ENCODE measurements at regions not wholly inside any gene's neighbourhood (a gene's known extent, or its start where the extent isn't known, plus 50 kb on each side); places are given as distances from the start of the nearest gene placed in this dataset.

- no peak for DNase-seq
These were observed 1237.8 kb downstream of the SLITRK5 start for GRCh38 chr13:88908961-88909441.

DNA sequence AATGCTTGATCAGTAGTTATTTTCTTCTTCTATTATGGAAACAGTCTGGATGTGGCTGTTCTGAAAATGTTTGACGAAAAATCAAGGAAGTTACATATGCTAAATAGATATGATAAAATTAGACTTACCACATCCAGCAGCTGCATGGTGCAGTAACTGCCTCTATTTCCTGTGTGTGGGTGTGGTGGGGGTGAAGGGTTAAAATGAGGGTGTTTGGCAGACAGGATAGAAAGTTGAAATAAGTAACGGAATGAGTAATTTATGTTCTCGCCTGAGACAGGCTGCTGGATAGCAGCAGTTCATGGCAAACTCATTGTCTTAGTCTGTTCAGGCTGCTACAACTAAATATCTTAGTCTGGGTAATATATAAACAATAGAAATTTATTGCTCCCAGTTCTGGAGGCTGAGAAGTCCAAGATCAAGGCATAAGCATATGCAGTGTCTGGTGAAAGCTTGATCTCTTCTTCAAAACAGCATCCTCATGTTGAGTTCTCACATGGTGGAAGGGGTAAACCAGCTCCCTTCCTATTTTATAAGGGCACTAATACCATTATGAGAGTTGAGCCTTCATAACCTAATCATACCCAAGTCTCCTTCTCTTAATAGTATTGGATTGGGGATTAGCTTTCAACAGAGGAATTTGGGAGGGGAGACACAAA lies 1248.9 kb downstream of the SLITRK5 start:
- DNase-seq = no peak

GRCh38 chr13:88925954-88926353 lies 1254.8 kb downstream of the SLITRK5 start:
- no peak for DNase-seq

DNA sequence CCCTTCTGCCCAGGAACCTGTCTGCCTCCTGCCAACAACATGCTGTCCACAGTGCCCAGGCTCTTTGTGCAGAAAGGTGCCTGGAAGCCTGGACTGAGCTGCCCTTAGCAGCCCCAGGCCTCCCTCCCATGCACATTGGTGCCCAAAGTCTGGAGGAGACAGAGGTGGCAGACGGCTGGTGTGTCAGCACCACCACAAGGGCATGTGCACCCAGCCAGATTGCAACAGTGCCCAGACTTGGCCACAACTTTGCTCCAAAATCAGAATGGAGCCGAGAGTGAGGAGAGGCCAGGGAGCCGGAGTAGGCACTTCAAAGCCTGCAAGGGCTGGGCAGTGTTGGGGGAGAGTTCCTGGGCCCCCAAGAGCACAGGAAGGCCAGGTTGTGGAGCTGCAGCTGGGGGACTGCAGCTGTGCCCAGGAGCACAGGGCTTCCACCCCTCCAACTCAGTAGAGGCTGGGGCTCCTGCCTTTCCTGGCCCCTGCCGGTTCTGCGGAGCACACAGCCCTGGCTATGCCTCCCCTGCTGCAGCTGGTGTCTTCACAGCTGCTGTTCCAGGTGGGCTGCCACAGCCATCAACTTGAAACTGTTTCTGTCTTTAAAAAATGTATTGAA lies 1255.8 kb downstream of the SLITRK5 start:
- no peak for DNase-seq

DNA sequence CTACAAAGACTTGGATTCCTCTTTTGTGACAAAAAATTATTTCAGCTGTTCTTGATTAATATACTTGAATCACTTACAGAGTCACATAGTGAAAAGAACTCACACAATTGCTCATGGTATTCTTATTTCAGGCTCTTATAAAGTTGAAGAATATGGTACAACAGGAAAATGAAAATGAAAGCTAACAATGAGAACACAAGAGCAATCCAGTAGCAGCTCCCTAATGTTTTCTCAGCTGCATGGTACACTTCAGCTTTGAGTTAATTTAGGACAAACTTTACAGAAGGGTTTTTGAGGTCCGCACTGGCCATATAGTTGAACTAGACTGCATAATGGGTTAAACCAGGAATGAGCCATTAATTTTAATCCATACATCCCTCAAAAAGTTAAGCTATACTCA lies 1261.8 kb downstream of the SLITRK5 start:
- no peak for DNase-seq

GRCh38 chr13:88937384-88937783 lies 1266.2 kb downstream of the SLITRK5 start:
- DNase-seq = no peak

- no peak for DNase-seq
These were observed 1274.6 kb downstream of the SLITRK5 start for GRCh38 chr13:88945793-88946192.

GRCh38 chr13:88948501-88948900 lies 1277.3 kb downstream of the SLITRK5 start:
- DNase-seq = no peak

- DNase-seq = no peak
These were observed 1287.7 kb downstream of the SLITRK5 start for GRCh38 chr13:88958821-88959220.

DNA sequence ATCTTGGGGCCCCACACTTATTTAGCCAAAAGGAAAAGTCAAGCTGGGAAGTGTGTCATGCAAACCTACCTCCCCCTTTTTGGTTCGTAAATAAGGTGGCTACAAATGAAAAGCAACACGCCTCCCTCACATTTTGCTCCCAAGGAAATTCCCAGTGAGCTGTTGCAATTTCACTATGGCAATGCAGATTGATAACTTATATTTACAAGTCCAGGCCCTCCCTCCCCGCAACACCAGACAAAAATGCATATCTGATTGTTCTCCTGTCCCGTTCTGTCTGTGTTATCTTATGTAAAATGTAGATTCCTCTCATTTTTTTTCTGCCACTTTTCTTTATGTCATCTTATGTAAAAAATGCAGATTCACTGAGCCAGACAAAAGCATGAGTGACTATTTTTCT lies 1305.3 kb downstream of the SLITRK5 start:
- no peak for DNase-seq

DNA sequence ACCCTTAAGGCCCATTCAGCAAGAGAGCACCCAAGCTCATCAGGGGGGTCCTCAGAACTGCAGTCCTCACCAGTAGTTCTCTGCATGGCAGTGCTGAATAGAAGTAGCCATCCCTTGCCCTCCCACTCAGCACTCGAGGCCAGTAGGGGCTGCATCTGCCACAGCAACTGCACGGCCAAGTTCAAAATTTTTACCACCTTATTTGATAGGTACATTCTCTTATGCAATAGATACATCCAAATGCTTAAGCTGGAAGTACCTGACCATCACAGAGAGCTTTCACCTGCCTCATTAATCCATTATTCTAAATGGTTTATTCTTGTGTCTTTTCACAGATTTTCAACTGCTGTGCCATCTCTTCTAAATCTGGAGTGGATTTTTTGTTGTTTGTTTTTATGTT lies 1307.4 kb downstream of the SLITRK5 start:
- no peak for DNase-seq

- DNase-seq = no peak
These were observed 1308.4 kb downstream of the SLITRK5 start for GRCh38 chr13:88979465-88980175.

GRCh38 chr13:89003656-89004055 lies 1332.5 kb downstream of the SLITRK5 start:
- DNase-seq = no peak

GRCh38 chr13:89011615-89012014 lies 1340.4 kb downstream of the SLITRK5 start:
- no peak for DNase-seq

DNA sequence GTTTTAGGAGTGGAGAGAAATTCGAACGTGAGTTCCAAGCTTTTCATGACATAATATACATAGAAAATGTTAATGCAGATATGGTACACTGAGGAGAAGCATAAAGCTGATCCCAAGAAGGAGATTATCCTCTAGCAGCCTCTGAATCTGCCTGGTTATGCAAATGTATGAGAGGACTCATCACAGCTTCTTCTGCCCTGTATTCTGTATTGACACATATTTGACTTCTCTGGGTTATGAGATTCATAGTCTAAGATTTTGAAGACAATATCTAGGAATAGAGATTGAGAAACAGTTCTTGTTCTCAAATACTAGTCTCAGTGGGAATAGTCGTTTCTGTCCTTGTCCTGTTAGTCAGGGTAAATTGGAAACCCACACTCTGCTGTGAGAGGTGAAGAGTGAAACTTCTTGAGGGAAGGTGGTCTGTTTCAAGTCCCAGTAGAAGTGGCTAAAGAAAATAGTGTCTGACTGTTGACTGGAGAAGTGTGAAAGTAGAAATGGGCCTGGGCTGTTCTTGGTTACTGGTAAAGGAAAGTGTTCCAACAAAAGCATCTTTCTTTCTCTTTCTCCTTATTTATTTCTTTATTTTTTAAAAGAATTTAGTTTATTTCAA lies 1356.6 kb downstream of the SLITRK5 start:
- no peak for DNase-seq

DNA sequence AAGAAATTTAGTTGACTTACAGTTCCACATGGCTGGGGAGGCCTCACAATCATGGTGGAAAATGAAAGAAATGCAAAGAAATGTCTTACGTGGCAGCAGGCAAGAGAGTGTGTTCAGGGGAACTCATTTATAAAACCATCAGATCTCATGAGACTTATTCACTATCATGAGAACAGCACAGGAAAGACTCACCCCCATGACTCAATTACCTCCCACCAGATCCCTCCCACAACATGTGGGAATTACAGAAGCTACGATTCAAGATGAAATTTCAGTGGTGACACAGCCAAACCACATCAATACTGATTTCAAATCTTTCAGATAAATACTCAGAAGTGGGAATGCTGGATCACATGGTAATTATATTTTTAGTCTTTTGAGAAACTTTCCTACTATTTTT lies 1357.9 kb downstream of the SLITRK5 start:
- DNase-seq = no peak

- no peak for DNase-seq
These were observed 1362.8 kb downstream of the SLITRK5 start for GRCh38 chr13:89034015-89034414.

DNA sequence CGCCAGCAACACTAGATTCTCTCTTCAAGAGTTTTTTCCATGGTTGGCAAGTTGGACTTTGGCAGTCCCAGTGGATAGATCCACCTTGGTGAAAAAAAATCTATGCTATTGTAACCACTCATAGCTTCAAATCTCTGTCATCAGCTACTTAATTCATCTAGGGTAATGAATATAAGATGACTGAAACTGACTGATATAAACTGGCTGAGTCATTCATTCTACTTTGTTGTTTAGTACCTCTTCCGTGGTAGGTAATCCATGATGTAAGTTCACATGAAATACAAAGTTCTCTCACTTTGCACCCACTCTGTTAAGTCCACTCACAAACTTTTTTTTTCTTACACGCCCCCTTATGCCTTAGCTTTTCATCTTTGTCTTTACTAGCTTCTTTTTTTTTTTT lies 1381.5 kb downstream of the SLITRK5 start:
- no peak for DNase-seq

DNA sequence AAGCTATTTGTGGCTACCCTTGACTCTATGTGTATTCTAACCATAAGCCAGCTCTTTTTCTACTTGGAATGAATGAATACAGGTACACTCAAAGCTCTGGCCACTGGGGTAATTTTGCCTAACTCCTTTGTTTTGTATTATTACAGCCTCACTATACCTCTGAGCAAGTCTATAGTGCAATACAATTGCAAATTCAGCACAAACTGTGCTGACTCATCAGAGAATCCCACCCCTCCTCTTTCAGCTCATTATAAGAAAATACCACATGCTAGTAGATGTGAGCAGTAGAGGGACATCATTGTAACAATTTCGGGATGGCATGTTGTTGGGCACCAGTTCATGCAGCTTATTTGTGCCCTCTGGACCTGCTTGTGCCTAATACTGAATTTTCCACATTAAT lies 1382.2 kb downstream of the SLITRK5 start:
- DNase-seq = no peak

DNA sequence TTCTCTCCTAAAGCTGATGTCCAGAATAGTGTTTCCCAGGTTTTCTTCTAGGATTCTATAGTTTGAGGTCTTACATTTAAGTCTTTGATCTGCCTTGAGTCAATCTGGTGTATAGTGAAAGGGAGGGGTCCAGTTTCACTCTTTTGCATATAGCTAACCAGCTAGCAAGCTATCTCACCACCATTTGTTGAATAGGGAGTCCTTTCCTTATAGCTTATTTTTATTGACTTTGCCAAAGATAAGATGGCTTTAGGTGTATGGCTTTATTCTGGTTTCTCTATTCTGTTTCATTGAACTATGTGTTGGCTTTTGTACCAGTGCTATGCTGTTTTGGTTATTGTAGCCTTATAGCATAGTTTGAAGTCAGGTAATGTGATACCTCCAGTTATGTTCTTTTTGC lies 1386.1 kb downstream of the SLITRK5 start:
- DNase-seq = no peak

DNA sequence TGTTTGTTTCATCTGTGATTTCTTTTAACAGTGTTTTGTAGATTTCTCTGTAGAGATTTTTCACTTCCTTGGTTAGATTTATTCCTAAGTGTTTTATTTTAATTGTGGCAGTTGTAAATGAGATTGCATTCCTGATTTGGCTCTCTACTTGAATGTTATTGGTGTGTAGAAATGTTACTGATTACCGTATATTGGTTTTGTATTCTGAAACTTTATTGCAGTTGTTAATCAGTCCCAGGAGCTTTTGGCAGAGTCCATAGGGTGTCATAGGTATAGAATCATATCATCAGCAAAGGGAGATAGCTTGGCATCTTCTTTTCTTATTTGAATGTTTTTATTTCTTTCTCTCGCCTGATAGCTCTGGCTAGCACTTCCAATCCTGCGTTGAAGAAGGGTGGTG lies 1386.7 kb downstream of the SLITRK5 start:
- DNase-seq = no peak

DNA sequence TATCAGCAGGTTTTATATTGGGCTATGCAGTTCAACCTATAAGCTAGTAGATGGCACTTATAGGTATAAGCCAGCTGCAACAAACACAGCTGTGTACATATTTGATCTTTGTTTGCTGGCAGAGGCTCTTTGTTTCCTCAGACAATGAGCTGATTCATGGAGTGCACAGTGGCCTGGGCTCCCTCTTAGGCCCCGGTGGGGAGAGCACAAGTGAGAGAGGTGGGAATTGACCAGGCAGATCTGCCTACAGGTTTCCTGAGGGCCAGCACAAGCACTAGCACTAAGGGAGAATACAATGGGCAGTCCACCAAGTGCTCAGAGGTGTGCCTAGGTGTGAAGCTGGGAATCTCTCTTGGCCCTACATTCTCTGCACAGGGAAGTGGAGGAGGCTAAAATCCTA lies 1390.7 kb downstream of the SLITRK5 start:
- DNase-seq = no peak

DNA sequence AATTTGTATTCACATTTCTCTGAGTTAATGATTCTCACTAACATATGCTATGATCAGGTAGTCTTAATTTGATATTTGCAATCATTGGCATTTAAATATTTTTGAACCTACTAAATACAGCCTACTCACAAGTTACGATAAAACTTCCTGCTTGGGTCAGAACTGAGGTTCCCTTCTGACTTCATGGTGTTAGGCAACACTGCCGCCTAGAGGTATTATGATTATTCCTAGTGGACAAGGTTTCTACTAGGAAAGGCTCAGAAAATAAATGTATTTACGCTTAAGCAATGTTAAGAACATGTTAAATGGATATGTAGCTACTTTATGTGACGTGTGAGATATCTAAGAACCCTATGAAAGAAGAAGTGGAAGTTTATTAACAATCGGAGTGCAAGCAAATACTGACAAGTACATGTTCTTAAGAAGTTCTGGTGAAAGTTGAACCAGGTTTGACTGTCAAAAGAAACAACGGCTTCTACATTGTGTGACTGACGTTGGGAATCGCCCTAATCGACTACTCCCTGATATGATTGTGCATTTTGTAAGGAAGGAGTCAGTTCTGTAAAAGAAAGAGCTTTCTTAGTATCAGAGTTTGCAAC lies 1395.8 kb downstream of the SLITRK5 start:
- no peak for DNase-seq

Data from DMS79 treated with DMSO at 0.1 percent for 48 hours (cell line).